HFFc6 (cell line): ENCODE measurements at regions not wholly inside any gene's neighbourhood (a gene's known extent, or its start where the extent isn't known, plus 50 kb on each side); places are given as distances from the start of the nearest gene placed in this dataset.

Experiments used
- DNase-seq: peaks from one replicate; pipeline ENCODE4 v3.0.0-alpha.2; 2018
- H3K27ac Mint-ChIP-seq: 2 replicates; pipeline ENCODE4 v1.8.0; 2020; ENCODE audit warnings: mild to moderate bottlenecking, mixed read lengths
- H3K27me3 Mint-ChIP-seq: 2 replicates; pipeline ENCODE4 v1.8.0; 2021; ENCODE audit warnings: mild to moderate bottlenecking, moderate library complexity, mixed read lengths; ENCODE audit not compliant: insufficient read depth
- H3K36me3 Mint-ChIP-seq: 2 replicates; pipeline ENCODE4 v1.8.0; 2021; ENCODE audit warnings: low read depth, mixed read lengths
- H3K4me1 Mint-ChIP-seq: 2 replicates; pipeline ENCODE4 v1.8.0; 2020; ENCODE audit warnings: low read depth, mixed read lengths
- H3K4me3 Mint-ChIP-seq: 2 replicates; pipeline ENCODE4 v1.8.0; 2020; ENCODE audit warnings: mild to moderate bottlenecking, moderate library complexity, mixed read lengths
- H3K9me3 Mint-ChIP-seq: 2 replicates; pipeline ENCODE4 v1.8.0; 2020; ENCODE audit warnings: mild to moderate bottlenecking, mixed read lengths
- TF ChIP-seq, protein P1 (sequence below): fragments of 200-600 bp; sonication (generic); IDR thresholded peaks from 2 replicates; pipeline ENCODE4 v1.5.0; 2021; ENCODE audit warnings: antibody characterized with exemption, mild to moderate bottlenecking

DNA sequence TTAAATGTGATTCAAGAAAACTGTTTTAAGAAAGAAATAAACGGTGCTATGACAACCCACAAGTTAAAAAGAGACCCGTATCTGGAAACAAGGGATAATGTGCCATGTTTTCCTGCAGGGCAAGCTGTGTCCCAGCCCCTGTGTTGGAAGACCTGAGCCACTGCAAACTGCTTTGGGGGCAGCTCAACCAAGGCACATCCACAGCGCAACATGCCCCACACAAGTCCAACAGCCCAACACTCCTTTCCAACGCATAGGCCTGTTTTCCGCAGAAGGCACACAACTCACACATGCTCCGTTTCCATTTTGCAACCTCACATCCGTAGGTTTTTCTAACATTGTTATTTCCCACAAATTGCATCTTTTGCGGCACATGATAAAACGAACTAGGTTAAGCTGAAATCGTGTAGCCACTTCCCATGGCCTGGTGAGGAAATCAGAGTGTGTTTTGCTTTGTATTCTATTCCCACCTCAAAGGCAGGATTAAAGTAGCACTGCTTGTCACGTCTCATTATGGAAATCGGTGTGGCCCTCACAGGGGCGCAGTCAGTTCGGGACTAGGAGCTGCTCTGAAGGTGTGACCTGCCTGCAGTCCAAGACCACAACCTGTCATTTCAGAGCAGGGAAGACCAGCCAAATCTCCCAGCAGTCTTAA lies 50.5 kb upstream of the ZNF516 start:
- H3K4me1 Mint-ChIP-seq = peaks cover 8% of the 10 kb centered on the region
- no peaks in the 10 kb centered on the region for H3K36me3 Mint-ChIP-seq
- H3K27ac Mint-ChIP-seq = no peak overlapping the region
- H3K9me3 Mint-ChIP-seq = no peaks in the 10 kb centered on the region
- H3K4me3 Mint-ChIP-seq = peak overlapping the region; percentile 25; the same call in 1 of the 2 replicates
- TF ChIP-seq, protein P1, sequence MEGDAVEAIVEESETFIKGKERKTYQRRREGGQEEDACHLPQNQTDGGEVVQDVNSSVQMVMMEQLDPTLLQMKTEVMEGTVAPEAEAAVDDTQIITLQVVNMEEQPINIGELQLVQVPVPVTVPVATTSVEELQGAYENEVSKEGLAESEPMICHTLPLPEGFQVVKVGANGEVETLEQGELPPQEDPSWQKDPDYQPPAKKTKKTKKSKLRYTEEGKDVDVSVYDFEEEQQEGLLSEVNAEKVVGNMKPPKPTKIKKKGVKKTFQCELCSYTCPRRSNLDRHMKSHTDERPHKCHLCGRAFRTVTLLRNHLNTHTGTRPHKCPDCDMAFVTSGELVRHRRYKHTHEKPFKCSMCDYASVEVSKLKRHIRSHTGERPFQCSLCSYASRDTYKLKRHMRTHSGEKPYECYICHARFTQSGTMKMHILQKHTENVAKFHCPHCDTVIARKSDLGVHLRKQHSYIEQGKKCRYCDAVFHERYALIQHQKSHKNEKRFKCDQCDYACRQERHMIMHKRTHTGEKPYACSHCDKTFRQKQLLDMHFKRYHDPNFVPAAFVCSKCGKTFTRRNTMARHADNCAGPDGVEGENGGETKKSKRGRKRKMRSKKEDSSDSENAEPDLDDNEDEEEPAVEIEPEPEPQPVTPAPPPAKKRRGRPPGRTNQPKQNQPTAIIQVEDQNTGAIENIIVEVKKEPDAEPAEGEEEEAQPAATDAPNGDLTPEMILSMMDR = no peak
- DNase-seq = no peak
- H3K27me3 Mint-ChIP-seq = peaks cover 23% of the 10 kb centered on the region

DNA sequence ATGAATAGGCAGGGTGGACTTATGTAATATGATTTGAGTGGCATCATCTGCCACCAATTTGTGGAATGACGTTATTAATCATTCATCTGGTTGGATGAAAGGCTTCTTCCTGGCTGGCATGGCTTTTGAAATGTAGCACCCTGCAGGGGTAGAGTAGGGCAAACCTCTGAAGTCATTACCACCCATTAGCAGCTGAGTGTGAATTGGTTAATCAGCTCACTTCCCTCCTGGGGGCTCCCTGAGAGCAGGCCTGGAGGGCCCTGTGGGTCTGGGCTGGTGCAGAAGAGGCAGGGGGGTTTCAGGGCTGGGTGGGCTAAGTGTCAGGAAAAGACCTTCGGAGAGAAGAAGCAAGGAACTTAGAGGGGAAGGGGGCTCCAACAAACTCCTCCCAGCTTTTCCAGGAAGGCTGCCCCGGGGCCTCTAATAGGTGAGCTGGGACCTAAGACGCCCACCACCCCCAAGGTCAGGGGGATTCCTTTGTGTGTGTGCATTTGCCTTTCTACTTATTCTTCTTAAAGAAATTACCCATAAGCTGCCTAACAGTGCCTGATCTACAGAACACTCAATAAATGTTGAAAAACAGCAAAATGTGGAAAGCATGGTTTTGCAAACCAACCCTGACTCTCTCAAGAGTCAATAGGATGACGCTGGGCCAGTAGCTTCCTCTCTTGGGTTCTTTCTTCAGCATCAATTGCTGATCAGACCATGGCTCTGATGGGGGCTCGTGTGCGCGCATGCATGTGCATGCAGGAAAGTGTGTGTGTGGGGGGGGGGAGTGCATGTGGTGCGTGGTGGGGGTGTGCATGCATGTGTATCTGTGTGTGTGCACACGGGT lies 49.7 kb upstream of the ZNF516 start:
- no peak for DNase-seq
- TF ChIP-seq, protein P1 = no peak
- no peak overlapping the region for H3K4me3 Mint-ChIP-seq
- H3K9me3 Mint-ChIP-seq = no peaks in the 10 kb centered on the region
- peaks cover 8% of the 10 kb centered on the region for H3K4me1 Mint-ChIP-seq
- H3K27ac Mint-ChIP-seq = no peak overlapping the region
- no peaks in the 10 kb centered on the region for H3K36me3 Mint-ChIP-seq
- H3K27me3 Mint-ChIP-seq = peaks cover 23% of the 10 kb centered on the region
